CD4-positive, alpha-beta T cell treated with Interleukin-17A for 1 hour (primary cell): ENCODE measurements at regions not wholly inside any gene's neighbourhood (a gene's known extent, or its start where the extent isn't known, plus 50 kb on each side); places are given as distances from the start of the nearest gene placed in this dataset.

Experiments used
- DNase-seq: peaks from one replicate; pipeline ENCODE4 v3.0.0-alpha.2; 2020

GRCh38 chr11:35077709-35078469 is 61.1 kb upstream of the CD44 start:
- peak; percentile 82 for DNase-seq

DNA sequence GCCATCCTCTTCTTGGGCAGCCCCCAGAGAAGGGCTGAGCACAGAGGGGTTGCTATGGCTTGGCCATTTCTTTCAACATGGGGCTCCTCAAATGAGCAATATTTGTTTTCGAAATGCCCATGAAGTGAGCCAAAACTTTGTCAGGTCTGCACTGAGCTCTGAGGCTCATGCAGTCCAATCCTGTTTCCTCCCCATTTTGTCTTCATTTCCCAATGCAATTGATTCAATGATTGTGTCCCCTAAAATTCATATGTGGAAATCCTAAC is 60.6 kb upstream of the CD44 start:
- DNase-seq: no peak

DNA sequence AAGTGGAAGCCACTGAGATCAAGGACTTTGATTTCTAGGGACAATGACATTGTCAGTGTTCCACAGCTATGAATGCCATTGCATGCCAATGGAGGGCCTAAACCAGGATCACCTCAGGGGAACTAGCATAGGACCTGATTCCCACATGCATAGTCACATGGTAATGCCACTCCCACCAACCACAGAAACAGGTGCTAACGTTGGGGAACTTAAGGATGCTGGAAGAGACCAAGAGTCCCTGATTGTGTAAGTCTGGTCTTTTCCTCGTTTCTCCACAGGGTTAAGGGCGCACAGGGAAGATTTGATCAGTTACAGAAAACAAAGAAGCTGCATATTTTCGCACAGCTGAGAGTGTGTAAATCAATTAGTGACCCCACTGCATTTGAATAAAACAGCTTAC is 59.4 kb upstream of the CD44 start:
- no peak for DNase-seq

DNA sequence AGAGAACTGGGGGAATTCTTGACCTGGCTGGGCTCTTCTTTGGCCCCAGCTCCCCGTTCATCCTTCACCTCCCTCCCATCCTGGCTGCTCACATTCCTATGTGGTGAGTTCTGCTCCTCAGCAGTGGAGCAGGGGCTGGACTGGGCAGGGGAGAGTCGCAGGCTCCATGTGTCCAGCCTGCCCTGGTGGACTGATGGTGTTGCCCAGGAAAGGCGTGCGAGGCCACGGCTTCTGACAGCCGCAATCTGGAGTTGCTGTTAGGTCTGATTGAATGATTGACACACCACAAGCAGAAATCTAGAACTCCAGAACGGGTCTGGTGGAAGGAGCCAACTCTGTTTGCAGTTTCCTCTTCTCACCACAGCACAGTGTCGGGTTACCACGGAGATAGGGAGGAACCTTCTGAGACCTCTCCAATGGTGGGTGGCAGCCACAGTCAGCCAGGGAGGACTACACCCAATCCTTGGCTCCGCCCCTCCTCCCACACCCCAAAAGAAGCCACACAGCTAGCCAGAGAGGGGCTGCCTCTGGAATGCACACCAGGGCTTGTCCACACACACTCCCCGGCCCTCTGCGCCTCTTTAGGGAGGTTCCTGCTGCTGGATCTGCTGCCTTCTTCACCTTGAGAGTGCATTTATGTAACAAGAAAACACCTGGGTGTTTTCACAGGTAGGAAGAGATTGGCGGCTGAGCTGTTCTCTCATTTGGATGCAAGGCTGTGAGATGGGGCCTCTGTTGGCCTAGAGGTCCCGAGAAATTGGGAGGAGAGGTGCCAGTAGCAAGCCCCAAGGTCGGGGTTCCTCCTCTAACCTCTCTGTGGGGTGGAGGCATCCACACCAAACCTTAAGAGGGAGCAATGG is 56.4 kb upstream of the CD44 start:
- DNase-seq: peak; percentile 95

GRCh38 chr11:35083181-35083430 is 55.9 kb upstream of the CD44 start:
- no peak for DNase-seq

- peak; percentile 89 for DNase-seq
Measured at GRCh38 chr11:35083431-35084238, 55.3 kb upstream of the CD44 start.

- DNase-seq: no peak
Measured at GRCh38 chr11:35084817-35085440, 54.0 kb upstream of the CD44 start.

- DNase-seq: no peak
Measured at GRCh38 chr11:35085531-35086165, 53.3 kb upstream of the CD44 start.

DNA sequence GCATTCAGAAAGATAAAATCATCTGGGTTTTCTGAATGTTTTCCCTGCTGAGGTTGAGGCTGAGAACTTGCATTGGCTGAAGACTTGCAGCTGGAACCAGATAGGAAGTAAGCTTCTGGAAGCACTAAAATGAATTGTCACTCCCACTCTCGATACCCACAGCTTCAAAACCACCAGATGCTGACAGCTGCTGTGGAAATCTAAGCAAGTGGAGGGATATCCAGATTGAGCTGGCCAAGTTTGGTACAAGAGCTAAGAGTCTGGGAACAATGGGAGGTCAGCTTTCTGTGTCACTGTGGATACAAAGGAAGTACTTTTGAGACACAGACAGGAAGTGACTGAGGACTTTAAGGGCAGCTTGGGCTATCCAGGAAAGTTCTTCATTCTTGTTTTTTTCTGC is 51.3 kb upstream of the CD44 start:
- DNase-seq: no peak

GRCh38 chr11:35088226-35088625 is 50.7 kb upstream of the CD44 start:
- DNase-seq: no peak

- no peak for DNase-seq
Measured at GRCh38 chr11:35088676-35089075, 50.3 kb upstream of the CD44 start.
